ENCODE measurements at regions not wholly inside any gene's neighbourhood (a gene's known extent, or its start where the extent isn't known, plus 50 kb on each side); places are given as distances from the start of the nearest gene placed in this dataset.

DNA sequence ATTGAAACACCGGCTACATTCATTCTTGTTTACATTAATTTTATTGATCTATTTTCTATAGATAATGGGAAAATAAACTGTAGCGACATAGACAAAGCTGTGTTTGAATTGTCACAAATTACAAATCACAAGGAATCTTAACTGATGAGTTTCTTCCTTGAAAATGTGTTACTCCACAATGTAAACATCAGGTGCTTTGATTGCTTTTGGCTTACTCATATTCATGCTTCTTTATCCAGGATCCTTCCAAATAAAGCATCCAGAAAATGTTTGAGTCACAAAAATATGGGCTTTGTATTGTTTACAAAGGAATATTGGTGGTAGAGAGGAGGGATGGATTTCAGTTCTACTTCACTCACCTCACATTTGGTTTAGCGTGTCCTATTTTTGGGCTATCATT lies 64.0 kb downstream of the BMP2 start:
- no peak for DNase-seq

GRCh38 chr20:6832811-6833210 lies 65.3 kb downstream of the BMP2 start:
- DNase-seq = no peak

DNA sequence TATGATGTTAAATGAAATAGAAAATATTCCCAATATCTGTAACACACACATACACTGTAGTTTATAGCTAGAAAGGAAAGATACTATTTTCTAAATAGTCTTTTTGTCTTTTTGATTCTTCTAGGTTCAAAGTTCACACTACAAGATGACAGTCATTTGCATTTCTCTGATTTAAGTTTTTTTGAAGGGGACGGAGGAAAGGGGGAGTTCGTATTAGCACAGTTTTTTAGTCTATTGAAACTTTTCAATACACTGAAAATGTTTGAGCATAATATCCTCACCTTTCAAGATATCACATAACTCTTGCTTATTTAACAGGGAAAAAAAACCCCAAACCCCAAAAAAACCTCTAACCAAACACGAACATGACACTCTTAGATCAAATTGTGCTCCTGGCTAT lies 68.1 kb downstream of the BMP2 start:
- no peak for DNase-seq

- no peak for DNase-seq
Observed at GRCh38 chr20:6836821-6837374, 69.4 kb downstream of the BMP2 start.

GRCh38 chr20:6837730-6838129 lies 70.2 kb downstream of the BMP2 start:
- DNase-seq = no peak

DNA sequence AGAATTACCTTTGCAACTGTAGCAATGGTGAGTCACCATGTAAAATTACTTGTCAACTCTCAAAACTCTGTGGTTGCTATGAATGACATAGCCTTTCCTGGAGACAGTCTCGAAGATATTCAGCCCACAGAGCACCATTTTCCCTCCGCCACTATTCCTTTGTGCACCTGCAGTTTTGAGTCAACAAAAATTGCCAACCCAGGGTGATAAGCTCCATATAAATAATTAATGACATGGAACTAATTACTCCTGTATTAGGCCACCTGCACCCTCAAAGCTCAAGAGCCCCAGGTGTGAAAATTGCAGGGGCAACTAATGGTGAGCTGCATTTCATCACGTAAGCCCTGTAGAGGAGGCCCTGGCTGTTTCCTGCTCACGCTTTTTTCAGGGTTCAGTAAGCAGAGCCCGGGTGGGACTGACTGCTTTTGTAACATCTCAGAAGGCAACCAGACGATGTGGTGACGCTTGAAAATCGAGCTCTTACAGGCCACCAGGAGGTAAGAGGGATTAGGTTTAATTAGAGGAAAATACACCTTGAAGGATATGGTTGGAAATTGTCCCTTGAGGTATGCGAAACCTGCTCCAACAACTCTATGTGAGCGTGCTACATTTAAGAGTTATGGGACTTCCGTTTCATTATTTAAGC lies 70.8 kb downstream of the BMP2 start:
- DNase-seq = no peak

GRCh38 chr20:6841128-6841527 lies 73.6 kb downstream of the BMP2 start:
- DNase-seq = no peak

DNA sequence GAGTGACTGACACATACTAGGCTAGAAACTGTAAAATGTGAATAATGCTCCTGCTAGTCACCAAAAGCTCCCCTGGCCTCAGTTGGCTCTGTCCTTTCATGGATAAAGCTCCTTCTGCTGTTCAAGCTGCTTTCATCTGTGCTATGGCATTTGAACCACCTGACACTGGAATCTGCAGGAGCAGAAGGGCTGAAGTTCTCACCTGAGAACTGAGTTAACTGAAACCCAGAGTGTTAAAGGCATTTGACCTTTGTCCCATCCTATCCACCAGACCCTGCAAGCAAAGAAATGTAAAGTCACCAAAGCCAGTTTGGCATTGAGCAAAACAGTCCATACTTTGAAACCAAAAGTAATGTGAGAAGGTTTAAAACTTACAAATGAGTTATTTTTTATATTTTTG lies 77.7 kb downstream of the BMP2 start:
- no peak for DNase-seq

DNA sequence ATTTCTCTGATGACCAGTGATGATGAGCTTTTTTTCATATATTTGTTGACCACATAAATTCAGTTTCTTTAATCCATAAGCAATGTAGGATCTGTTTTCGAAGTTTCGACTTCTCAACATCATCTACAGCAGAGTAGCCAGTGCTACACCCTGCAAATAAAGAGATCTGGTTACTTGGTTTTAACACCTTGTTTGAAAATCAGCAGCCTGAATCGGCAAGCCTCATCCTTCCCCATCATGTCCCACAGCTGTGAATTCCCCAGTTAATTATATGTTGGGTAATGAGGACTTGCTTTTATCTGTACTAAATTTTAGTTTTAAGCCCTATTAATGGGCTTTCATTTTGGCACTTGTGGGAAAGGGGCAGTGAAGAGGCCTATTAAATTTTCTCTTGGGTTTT lies 80.6 kb downstream of the BMP2 start:
- DNase-seq = no peak

- DNase-seq = no peak
Observed at GRCh38 chr20:6848992-6849391, 81.5 kb downstream of the BMP2 start.

- no peak for DNase-seq
Observed at GRCh38 chr20:6851136-6851535, 83.7 kb downstream of the BMP2 start.

DNA sequence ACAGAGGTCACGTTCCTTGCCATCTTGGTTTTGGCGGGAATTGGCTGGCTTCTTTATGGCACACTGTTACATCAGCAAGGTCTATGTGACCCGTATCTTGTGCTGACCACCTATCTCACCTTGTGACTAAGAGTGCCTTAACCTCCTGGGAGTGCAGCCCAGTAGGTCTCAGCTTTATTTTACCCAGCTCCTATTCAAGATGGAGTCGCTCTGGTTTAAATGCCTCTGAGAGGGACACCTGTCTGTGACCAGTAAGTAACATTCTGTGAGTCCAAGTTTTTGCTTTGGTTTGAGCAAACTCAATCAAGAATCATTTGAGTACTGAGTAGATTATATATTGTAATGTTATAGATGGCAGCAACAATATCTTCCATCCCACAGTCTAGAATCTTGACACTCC lies 85.0 kb downstream of the BMP2 start:
- DNase-seq = no peak

DNA sequence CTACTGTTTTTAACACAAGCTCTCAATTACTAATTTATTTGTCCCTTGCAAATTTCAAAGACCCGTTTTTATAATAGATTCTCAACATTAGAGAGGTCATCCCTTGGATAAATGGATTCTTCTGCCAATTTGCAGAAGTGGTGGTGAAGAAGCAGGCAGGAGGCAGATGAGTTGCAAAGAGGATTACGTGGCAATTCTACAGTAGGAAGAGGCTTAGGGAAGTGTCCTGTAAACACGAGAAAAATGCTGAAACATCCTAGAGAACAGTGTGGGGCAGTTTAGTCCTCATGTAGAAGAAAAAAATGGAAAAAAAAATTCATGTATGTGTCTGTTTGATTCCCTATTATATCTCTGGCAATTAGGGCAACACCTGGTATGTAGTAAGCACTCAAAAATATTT lies 87.6 kb downstream of the BMP2 start:
- no peak for DNase-seq

DNA sequence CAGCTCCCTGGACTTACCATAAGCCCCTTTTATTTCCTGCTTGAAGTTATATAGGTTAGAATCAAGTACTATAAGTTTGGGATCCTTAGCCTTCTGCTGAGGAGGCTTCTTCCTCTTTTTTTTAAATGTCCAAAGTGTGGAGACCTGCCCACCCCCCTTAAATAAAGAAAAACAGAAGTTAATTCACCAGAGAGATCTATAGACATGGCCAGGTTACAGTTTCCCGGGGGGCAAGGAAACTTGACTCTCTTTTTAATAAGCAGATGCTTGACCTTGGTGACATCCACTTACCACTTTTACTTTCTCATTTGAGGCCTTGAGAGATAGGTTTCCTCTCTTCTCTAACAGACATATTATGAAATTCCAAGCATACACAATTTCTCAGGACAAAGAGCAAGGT lies 88.3 kb downstream of the BMP2 start:
- no peak for DNase-seq

DNA sequence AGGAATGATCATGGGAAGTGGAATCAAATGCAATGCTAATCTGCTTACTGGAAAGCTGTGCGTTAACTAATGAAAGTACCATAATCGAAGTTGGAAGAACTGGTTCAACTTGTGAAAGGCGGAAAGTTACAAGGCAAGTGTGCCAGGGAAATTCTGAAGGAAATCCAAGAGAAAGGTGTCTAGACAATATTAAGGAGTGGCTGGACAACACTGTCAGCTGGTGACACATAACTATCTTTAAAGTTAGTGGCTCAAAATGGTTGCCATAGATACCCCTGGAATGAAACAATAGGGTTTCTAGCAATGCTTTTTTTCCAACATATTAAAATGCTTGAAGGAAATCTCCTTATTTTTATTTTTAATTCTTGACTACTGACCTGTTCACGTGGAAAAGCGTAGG lies 90.4 kb downstream of the BMP2 start:
- no peak for DNase-seq

GRCh38 chr20:6863355-6863754 lies 95.9 kb downstream of the BMP2 start:
- no peak for DNase-seq

GRCh38 chr20:6863798-6864201 lies 96.3 kb downstream of the BMP2 start:
- DNase-seq = no peak

- DNase-seq = no peak
Observed at GRCh38 chr20:6864740-6865139, 97.3 kb downstream of the BMP2 start.

DNA sequence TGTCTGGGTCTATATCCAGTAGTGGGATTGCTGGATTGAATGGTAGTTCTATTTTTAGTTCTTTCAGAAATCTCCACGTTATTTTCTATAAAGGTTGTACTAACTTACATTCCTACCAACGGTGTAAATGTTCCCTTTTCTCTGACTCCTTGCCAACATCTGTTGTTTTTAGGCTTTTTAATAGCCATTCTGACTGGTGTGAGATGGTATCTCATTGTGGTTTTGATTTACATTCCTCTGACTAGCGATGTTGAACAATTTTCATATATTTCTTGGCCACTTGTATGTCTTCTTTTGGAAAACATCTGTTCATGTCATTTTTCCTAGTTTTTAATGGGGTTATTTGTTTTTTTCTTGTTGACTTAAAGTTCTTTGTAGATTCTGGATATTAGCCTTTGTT lies 99.3 kb downstream of the BMP2 start:
- DNase-seq = no peak

DNA sequence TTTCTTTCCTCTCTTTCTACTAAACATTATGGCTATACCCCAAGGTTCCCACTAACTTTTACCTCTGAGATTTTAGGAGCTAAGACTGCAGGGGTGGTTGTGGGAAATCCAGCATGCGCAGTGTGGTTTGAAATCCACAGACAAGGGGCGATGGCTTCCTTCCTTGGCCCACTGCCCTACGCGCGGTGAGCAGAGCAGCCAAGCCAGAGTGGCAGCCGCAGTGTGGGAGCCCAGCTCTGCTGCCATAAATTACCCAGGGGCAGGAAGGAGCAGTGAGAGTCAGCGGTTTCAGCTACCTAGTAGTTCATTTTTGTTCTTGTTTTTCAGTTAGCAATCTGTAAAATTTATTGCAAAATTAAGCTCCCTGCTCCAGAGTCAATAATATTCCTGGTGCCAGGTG lies 101.4 kb downstream of the BMP2 start:
- DNase-seq = no peak

- DNase-seq = no peak
Observed at GRCh38 chr20:6870559-6870958, 103.1 kb downstream of the BMP2 start.

GRCh38 chr20:6877633-6878032 lies 110.1 kb downstream of the BMP2 start:
- DNase-seq = no peak

DNA sequence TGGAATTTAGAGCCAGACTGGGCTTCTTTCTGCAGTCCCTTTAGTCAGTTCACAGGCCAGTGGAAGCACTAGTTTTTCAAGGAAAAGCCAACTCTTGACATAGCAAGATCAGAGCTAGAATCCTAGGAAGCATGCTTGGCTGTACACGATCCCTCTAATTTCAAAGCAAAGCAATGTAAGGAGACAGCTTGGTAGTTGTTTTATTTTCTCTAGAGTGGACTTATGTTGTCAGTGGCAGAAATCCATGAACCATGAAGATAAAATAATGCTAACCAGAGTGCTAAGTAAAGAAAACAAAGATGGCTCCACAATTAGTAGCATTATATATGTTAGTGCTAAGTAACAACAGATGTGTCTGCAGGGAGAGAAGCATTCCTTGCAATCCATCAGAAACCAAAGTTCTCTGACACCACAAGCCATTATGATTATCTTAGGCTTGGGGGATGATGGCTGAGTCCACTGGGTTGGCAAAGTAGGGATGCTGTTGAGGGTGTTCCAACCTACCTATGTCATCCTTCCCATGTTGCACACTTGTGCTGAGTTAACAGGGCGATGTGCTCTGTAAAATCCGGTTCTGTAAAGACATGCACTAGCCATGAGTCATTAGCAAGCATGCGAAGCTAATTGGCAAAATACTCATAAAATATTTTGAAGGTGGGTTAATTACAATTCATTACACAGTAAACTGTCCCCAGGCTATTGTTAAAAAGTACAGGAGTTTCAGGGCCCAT lies 115.2 kb downstream of the BMP2 start:
- DNase-seq = no peak

GRCh38 chr20:6884114-6884513 lies 116.6 kb downstream of the BMP2 start:
- no peak for DNase-seq
